PC-9 (cell line): ENCODE measurements at regions not wholly inside any gene's neighbourhood (a gene's known extent, or its start where the extent isn't known, plus 50 kb on each side); places are given as distances from the start of the nearest gene placed in this dataset.

Source experiments
- EZH2 ChIP-seq: fragments of 200-600 bp; sonication (generic); IDR thresholded peaks from 2 replicates; pipeline ENCODE4 v1.8.0; 2017; ENCODE audit warnings: antibody characterized with exemption, low read depth
- TF ChIP-seq, protein P1 (sequence below): fragments of 200-600 bp; sonication (generic); conservative IDR thresholded peaks from 2 replicates; pipeline ENCODE4 v1.6.1; 2017; ENCODE audit warnings: mixed run types, antibody characterized with exemption, mild to moderate bottlenecking, moderate library complexity

DNA sequence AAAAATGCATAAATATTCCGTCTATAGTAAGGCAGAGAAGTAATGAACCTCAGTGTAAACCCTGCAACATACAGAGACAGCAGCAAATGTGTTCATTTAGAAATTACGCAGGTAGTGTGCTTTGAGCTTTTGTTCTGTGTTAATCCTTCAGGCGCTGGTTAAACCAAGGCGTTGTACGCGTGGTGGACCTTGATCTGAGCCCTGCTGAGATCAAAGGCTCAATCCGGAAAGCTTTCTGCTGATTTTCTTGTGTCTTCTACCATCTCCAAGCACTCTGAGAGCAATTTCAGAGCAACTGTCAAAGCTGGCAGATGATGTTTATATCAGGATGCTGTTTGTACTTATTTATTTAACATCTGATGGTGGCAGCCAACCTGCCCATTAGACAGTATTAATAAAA, 382.8 kb downstream of the CDH26 start:
- TF ChIP-seq, protein P1, sequence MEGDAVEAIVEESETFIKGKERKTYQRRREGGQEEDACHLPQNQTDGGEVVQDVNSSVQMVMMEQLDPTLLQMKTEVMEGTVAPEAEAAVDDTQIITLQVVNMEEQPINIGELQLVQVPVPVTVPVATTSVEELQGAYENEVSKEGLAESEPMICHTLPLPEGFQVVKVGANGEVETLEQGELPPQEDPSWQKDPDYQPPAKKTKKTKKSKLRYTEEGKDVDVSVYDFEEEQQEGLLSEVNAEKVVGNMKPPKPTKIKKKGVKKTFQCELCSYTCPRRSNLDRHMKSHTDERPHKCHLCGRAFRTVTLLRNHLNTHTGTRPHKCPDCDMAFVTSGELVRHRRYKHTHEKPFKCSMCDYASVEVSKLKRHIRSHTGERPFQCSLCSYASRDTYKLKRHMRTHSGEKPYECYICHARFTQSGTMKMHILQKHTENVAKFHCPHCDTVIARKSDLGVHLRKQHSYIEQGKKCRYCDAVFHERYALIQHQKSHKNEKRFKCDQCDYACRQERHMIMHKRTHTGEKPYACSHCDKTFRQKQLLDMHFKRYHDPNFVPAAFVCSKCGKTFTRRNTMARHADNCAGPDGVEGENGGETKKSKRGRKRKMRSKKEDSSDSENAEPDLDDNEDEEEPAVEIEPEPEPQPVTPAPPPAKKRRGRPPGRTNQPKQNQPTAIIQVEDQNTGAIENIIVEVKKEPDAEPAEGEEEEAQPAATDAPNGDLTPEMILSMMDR, result no peak
- TF ChIP-seq EZH2, result no peak
